ENCODE measurements at regions not wholly inside any gene's neighbourhood (a gene's known extent, or its start where the extent isn't known, plus 50 kb on each side); places are given as distances from the start of the nearest gene placed in this dataset.
A peak's percentile ranks its signal among the peaks of the same experiment; 100 is the strongest.

DNA sequence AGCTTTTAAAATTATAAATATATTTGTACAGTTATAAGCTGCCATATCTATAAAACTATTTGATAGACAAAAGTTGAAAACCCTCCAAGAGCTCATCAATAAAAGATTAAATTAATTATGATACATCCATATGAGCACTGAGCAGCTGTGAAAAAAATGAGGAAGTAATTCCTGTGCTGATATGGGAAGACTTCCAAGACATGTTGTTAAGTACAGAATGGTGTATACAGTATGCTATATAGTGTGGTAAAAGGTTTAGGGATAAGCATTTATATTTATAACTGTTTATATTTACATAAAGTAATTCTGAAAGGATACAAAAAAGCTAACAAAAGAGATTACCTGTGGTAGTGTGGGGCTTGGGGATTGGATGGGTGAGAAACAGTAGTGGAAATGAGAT is 92.8 kb upstream of the BMP2K start:
- TF ChIP-seq, protein P1, sequence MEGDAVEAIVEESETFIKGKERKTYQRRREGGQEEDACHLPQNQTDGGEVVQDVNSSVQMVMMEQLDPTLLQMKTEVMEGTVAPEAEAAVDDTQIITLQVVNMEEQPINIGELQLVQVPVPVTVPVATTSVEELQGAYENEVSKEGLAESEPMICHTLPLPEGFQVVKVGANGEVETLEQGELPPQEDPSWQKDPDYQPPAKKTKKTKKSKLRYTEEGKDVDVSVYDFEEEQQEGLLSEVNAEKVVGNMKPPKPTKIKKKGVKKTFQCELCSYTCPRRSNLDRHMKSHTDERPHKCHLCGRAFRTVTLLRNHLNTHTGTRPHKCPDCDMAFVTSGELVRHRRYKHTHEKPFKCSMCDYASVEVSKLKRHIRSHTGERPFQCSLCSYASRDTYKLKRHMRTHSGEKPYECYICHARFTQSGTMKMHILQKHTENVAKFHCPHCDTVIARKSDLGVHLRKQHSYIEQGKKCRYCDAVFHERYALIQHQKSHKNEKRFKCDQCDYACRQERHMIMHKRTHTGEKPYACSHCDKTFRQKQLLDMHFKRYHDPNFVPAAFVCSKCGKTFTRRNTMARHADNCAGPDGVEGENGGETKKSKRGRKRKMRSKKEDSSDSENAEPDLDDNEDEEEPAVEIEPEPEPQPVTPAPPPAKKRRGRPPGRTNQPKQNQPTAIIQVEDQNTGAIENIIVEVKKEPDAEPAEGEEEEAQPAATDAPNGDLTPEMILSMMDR (IDR thresholded peaks at IDR 0.05; ENCODE audit: low read length, missing control alignments): no peak
- no peak overlapping the region for H3K4me3 ChIP-seq (replicated peaks; ENCODE audit: low read depth, low read length)
- DNase-seq (ENCODE audit: low read depth): no peak

DNA sequence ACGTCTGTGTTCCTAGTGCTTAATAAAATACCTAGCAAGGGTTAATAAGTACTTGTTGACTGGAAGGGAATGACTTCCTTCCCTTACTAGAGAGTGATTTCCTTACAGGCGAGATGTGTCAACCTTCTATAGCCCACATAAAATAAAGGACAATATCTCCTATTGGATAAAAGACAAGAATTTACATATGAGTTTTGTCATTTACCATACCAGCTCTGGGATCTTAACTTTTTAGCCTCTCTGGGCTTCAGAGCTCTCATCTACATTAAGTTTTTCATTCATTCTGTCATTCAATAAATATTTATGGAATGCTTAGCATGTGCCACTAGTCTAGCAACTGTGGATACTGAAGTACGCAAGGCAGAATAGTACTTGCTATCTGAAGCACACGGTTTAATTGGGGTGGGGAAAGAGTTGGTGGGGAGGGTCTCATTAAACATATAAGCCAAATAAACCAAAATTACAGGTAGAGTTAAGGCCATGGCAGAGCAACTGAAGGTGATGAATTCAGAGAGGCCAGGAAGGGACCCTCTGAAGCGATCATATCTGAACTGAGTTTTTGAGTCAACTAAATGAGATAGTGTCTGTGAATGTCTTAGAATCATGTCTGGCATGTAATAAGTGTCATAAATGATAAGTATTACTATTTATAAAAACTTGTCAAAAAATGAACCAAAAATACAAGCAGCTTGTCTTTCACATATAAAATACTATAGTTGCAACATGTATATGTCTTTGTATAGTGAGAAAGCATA is 91.6 kb upstream of the BMP2K start:
- H3K4me3 ChIP-seq (replicated peaks; ENCODE audit: low read depth, low read length): no peak overlapping the region
- TF ChIP-seq, protein P1 (IDR thresholded peaks at IDR 0.05; ENCODE audit: low read length, missing control alignments): no peak
- DNase-seq (ENCODE audit: low read depth): peak; percentile 67

DNA sequence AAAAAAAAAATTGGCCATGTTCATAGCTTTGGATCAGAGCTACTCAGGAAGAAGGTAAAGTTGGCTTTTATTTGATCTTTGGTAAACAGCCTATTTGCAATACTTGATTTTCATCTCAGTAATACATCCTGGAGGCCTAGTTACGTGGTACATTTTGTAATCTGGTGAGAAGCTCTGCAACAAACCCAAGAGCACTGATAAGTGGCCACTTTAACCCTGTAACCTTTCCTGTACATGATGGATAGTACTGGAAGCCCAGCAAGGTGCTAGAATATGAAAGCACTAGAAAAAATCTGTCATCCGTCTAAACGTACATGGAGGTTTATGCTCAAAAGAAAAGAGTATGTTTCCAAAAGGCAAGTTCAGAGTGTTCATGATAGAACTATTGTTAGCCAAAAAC is 88.3 kb upstream of the BMP2K start:
- no peak for DNase-seq (ENCODE audit: low read depth)
- H3K4me3 ChIP-seq (replicated peaks; ENCODE audit: low read depth, low read length): no peak overlapping the region
- TF ChIP-seq, protein P1 (IDR thresholded peaks at IDR 0.05; ENCODE audit: low read length, missing control alignments): no peak

DNA sequence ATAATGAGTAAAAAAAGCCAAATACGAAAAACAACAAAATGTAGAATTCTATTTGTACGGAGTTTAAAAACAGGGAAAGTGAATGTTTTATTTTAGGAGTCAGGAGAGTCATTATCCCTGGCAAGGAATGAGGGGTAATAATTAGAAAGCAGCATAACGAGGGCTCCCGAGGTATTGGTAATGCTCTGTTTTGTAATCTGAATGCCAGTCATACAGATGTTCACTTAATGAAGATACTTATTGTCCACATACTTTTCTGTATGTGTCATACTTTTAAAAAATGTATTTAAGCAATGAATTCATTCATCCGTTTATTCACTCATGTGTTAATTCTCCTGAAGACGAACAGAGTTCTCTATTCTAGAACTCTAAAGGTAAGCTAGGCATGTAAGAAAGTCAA is 87.8 kb upstream of the BMP2K start:
- no peak overlapping the region for H3K4me3 ChIP-seq (replicated peaks; ENCODE audit: low read depth, low read length)
- no peak for DNase-seq (ENCODE audit: low read depth)
- TF ChIP-seq, protein P1 (IDR thresholded peaks at IDR 0.05; ENCODE audit: low read length, missing control alignments): no peak

- peak; percentile 31 for DNase-seq (ENCODE audit: low read depth)
- H3K4me3 ChIP-seq (replicated peaks; ENCODE audit: low read depth, low read length): no peak overlapping the region
- TF ChIP-seq, protein P1 (IDR thresholded peaks at IDR 0.05; ENCODE audit: low read length, missing control alignments): no peak
Observed at GRCh38 chr4:78689261-78689660, 86.9 kb upstream of the BMP2K start.

DNA sequence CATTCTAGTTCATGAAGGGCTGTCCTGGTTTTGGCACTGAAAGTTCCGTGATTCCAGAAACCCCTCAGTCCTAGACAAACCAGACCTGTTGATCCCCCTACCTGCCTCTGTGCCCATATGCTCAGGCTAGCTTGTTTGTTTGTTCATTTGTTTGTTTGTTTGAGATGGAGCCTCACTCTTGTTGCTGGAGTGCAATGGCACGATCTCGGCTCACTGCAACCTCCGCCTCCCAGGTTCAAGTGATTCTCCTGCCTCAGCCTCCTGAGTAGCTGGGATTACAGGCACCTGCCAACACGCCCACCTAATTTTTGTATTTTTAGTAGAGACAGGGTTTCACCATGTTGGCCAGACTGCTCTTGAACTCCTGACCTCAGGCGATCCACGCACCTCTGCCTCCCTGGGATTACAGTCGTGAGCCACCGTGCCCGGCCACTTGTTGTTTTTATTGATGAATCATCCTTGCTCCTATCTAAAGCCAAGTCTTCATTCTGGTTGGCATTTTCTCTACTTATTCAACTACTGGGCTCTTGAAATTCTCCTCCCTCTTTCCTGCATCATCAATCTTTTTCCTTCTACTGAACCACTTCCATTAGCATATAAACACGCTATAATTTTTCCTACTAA is 86.3 kb upstream of the BMP2K start:
- DNase-seq (ENCODE audit: low read depth): no peak
- TF ChIP-seq, protein P1 (IDR thresholded peaks at IDR 0.05; ENCODE audit: low read length, missing control alignments): no peak
- H3K4me3 ChIP-seq (replicated peaks; ENCODE audit: low read depth, low read length): no peak overlapping the region

Data from fibroblast of pulmonary artery (primary cell).